GM23338 (cell line): ENCODE measurements at regions not wholly inside any gene's neighbourhood (a gene's known extent, or its start where the extent isn't known, plus 50 kb on each side); places are given as distances from the start of the nearest gene placed in this dataset.

Experiments
- ATAC-seq: fragments of 200-7000 bp; cut with Tn5 transposase; 3 replicates; pipeline ENCODE4 v1.9.1; 2020
- DNase-seq: peaks from one replicate; pipeline ENCODE4 v3.0.0-alpha.2; 2015; ENCODE audit warnings: low spot score
- H2AFZ ChIP-seq: fragments of 200-600 bp; sonication (generic); 2 replicates; pipeline ENCODE4 v1.8.0; 2016; ENCODE audit warnings: antibody characterized with exemption, mild to moderate bottlenecking, moderate library complexity
- H3F3A ChIP-seq: fragments of 200-600 bp; sonication (generic); replicated peaks from 2 replicates; pipeline ENCODE4 v1.8.0; 2017; ENCODE audit warnings: antibody characterized with exemption, mixed run types, low read depth
- H3K27ac ChIP-seq: fragments of 200-600 bp; sonication (generic); 2 replicates; pipeline ENCODE4 v1.6.1; 2016; ENCODE audit warnings: low read depth
- H3K27me3 ChIP-seq: fragments of 200-600 bp; sonication (generic); 2 replicates; pipeline ENCODE4 v1.8.0; 2016; ENCODE audit warnings: mild to moderate bottlenecking, mixed run types, moderate library complexity; ENCODE audit not compliant: insufficient read depth
- H3K36me3 ChIP-seq: fragments of 200-600 bp; sonication (generic); 2 replicates; pipeline ENCODE4 v1.8.0; 2016; ENCODE audit warnings: mild to moderate bottlenecking; ENCODE audit not compliant: insufficient read depth
- H3K4me1 ChIP-seq: fragments of 200-600 bp; sonication (generic); 2 replicates; pipeline ENCODE4 v1.8.0; 2016; ENCODE audit warnings: mild to moderate bottlenecking, moderate library complexity; ENCODE audit not compliant: insufficient read depth
- H3K4me2 ChIP-seq: fragments of 200-600 bp; sonication (generic); 2 replicates; pipeline ENCODE4 v1.7.1; 2017; ENCODE audit warnings: mixed run types
- H3K4me3 ChIP-seq: fragments of 200-600 bp; sonication (generic); 2 replicates; pipeline ENCODE4 v1.6.1; 2016; ENCODE audit warnings: mixed run types
- H3K79me2 ChIP-seq: fragments of 200-600 bp; sonication (generic); replicated peaks from 2 replicates; pipeline ENCODE4 v1.8.0; 2017; ENCODE audit warnings: mild to moderate bottlenecking; ENCODE audit not compliant: insufficient read depth
- H3K9me2 ChIP-seq: fragments of 200-600 bp; sonication (generic); 2 replicates; pipeline ENCODE4 v1.8.0; 2017; ENCODE audit not compliant: insufficient read depth
- H4K20me1 ChIP-seq: fragments of 200-600 bp; sonication (generic); replicated peaks from 2 replicates; pipeline ENCODE4 v1.8.0; 2017; ENCODE audit warnings: mild to moderate bottlenecking; ENCODE audit not compliant: insufficient read depth
- H3K27ac Mint-ChIP-seq: 2 replicates; pipeline ENCODE4 v1.8.0; 2020; ENCODE audit warnings: inconsistent platforms, mild to moderate bottlenecking, moderate library complexity, mixed read lengths
- H3K27me3 Mint-ChIP-seq: 3 replicates; pipeline ENCODE4 v1.8.0; 2022; ENCODE audit warnings: low read depth, mild to moderate bottlenecking, moderate library complexity, mixed read lengths, inconsistent platforms; ENCODE audit not compliant: insufficient read depth, poor library complexity
- H3K36me3 Mint-ChIP-seq: 3 replicates; pipeline ENCODE4 v1.8.0; 2021; ENCODE audit warnings: low read depth, mild to moderate bottlenecking, inconsistent platforms, moderate library complexity, mixed read lengths
- H3K4me1 Mint-ChIP-seq: 3 replicates; pipeline ENCODE4 v1.8.0; 2020; ENCODE audit warnings: mild to moderate bottlenecking, inconsistent platforms, mixed read lengths
- H3K4me3 Mint-ChIP-seq: 3 replicates; pipeline ENCODE4 v1.8.0; 2021; ENCODE audit warnings: moderate library complexity, mild to moderate bottlenecking, inconsistent platforms, mixed read lengths
- H3K9me3 Mint-ChIP-seq: 3 replicates; pipeline ENCODE4 v1.8.0; 2020; ENCODE audit warnings: moderate library complexity, mild to moderate bottlenecking, inconsistent platforms, mixed read lengths
- CREB1 ChIP-seq: fragments of 250-450 bp; sonication (Bioruptor Pico); IDR thresholded peaks from 2 replicates; pipeline ENCODE4 v1.5.0; 2020; ENCODE audit warnings: low read depth, mild to moderate bottlenecking, moderate library complexity
- EZH2 ChIP-seq: fragments of 200-600 bp; sonication (generic); IDR thresholded peaks from one replicate; pipeline ENCODE4 v1.8.0; 2017; ENCODE audit warnings: antibody characterized with exemption, mild to moderate bottlenecking, low read depth; ENCODE audit not compliant: unreplicated experiment
- EZH2phosphoT487 ChIP-seq: fragments of 200-600 bp; sonication (generic); IDR thresholded peaks from one replicate; pipeline ENCODE4 v1.8.1; 2018; ENCODE audit warnings: antibody characterized with exemption; ENCODE audit not compliant: unreplicated experiment
- JUNB ChIP-seq: IDR thresholded peaks from one replicate; pipeline ENCODE4 v1.6.1; 2016; ENCODE audit warnings: antibody characterized with exemption; ENCODE audit not compliant: unreplicated experiment
- NANOG ChIP-seq: IDR thresholded peaks from 2 replicates; pipeline ENCODE4 v1.6.1; 2016; ENCODE audit warnings: antibody characterized with exemption, borderline replicate concordance
- POLR2AphosphoS5 ChIP-seq: IDR thresholded peaks from 2 replicates; pipeline ENCODE4 v1.6.1; 2016; ENCODE audit warnings: antibody characterized with exemption, low read depth
- STAT1 ChIP-seq: IDR thresholded peaks from one replicate; pipeline ENCODE4 v1.6.1; 2016; ENCODE audit warnings: antibody characterized with exemption; ENCODE audit not compliant: unreplicated experiment
- ZNF114 ChIP-seq: fragments of 250-450 bp; sonication (Bioruptor Pico); IDR thresholded peaks from 2 replicates; pipeline ENCODE4 v1.5.0; 2020; ENCODE audit warnings: mild to moderate bottlenecking, moderate library complexity
- ZNF331 ChIP-seq: fragments of 250-450 bp; sonication (Bioruptor Pico); IDR thresholded peaks from 2 replicates; pipeline ENCODE4 v1.5.0; 2020; ENCODE audit warnings: low read depth, mild to moderate bottlenecking, moderate library complexity
- TF ChIP-seq, protein P1 (sequence below): fragments of 250-450 bp; sonication (Bioruptor Pico); IDR thresholded peaks from 2 replicates; pipeline ENCODE4 v1.5.0; 2020; ENCODE audit warnings: mild to moderate bottlenecking, moderate library complexity
- TF ChIP-seq, protein P2 (sequence below), 2 experiments: fragments of 200-600 bp in 1 of 2; sonication (generic) in 1 of 2; conservative IDR thresholded peaks; 2 replicates each; pipeline versions ENCODE4 v1.5.1 to v1.6.1; 2016 to 2017; ENCODE audit warnings: antibody characterized with exemption in 2 of 2, low read depth in 2 of 2, mild to moderate bottlenecking in 2 of 2, moderate library complexity in 1 of 2
- TF ChIP-seq, protein P3 (sequence below): IDR thresholded peaks from one replicate; pipeline ENCODE4 v1.6.1; 2018; ENCODE audit warnings: antibody characterized with exemption; ENCODE audit not compliant: unreplicated experiment
- TF ChIP-seq, protein P4 (sequence below): IDR thresholded peaks from 2 replicates; pipeline ENCODE4 v1.6.1; 2016; ENCODE audit warnings: antibody characterized with exemption

DNA sequence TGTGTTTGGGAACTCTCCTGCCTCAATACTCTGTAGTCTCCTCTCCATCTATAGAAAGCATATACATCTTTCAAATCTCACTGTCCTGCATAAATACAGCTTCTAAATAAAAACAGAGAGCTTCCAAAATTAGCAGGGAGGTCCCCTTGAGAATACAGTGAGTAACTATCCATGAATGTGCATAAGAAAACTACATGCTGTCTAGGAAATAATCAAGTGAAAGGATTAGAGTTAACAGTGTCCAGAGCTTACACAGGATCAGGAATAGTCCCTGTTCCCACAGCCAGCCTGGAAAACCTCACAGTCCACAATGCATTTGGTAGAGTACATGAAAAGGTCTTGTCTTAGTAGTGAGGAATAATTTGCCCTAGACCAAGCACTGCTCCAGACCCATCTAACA lies 123.0 kb upstream of the POU3F2 start:
- Mint-ChIP-seq H3K27me3 (no peaks in the 10 kb centered on the region), H3K36me3 (peaks cover 7% of the 10 kb centered on the region; the same call in 1 of the 3 replicates)

More for the DNA sequence above, 123.0 kb upstream of the POU3F2 start:
- TF ChIP-seq, protein P1, sequence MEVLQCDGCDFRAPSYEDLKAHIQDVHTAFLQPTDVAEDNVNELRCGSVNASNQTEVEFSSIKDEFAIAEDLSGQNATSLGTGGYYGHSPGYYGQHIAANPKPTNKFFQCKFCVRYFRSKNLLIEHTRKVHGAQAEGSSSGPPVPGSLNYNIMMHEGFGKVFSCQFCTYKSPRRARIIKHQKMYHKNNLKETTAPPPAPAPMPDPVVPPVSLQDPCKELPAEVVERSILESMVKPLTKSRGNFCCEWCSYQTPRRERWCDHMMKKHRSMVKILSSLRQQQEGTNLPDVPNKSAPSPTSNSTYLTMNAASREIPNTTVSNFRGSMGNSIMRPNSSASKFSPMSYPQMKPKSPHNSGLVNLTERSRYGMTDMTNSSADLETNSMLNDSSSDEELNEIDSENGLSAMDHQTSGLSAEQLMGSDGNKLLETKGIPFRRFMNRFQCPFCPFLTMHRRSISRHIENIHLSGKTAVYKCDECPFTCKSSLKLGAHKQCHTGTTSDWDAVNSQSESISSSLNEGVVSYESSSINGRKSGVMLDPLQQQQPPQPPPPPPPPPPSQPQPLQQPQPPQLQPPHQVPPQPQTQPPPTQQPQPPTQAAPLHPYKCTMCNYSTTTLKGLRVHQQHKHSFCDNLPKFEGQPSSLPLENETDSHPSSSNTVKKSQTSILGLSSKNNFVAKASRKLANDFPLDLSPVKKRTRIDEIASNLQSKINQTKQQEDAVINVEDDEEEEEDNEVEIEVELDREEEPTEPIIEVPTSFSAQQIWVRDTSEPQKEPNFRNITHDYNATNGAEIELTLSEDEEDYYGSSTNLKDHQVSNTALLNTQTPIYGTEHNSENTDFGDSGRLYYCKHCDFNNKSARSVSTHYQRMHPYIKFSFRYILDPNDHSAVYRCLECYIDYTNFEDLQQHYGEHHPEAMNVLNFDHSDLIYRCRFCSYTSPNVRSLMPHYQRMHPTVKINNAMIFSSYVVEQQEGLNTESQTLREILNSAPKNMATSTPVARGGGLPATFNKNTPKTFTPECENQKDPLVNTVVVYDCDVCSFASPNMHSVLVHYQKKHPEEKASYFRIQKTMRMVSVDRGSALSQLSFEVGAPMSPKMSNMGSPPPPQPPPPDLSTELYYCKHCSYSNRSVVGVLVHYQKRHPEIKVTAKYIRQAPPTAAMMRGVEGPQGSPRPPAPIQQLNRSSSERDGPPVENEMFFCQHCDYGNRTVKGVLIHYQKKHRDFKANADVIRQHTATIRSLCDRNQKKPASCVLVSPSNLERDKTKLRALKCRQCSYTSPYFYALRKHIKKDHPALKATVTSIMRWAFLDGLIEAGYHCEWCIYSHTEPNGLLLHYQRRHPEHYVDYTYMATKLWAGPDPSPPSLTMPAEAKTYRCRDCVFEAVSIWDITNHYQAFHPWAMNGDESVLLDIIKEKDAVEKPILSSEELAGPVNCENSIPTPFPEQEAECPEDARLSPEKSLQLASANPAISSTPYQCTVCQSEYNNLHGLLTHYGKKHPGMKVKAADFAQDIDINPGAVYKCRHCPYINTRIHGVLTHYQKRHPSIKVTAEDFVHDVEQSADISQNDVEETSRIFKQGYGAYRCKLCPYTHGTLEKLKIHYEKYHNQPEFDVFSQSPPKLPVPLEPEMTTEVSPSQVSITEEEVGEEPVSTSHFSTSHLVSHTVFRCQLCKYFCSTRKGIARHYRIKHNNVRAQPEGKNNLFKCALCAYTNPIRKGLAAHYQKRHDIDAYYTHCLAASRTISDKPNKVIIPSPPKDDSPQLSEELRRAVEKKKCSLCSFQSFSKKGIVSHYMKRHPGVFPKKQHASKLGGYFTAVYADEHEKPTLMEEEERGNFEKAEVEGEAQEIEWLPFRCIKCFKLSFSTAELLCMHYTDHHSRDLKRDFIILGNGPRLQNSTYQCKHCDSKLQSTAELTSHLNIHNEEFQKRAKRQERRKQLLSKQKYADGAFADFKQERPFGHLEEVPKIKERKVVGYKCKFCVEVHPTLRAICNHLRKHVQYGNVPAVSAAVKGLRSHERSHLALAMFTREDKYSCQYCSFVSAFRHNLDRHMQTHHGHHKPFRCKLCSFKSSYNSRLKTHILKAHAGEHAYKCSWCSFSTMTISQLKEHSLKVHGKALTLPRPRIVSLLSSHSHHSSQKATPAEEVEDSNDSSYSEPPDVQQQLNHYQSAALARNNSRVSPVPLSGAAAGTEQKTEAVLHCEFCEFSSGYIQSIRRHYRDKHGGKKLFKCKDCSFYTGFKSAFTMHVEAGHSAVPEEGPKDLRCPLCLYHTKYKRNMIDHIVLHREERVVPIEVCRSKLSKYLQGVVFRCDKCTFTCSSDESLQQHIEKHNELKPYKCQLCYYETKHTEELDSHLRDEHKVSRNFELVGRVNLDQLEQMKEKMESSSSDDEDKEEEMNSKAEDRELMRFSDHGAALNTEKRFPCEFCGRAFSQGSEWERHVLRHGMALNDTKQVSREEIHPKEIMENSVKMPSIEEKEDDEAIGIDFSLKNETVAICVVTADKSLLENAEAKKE (CRISPR knock-in tag), result no peak
- TF ChIP-seq, protein P2, sequence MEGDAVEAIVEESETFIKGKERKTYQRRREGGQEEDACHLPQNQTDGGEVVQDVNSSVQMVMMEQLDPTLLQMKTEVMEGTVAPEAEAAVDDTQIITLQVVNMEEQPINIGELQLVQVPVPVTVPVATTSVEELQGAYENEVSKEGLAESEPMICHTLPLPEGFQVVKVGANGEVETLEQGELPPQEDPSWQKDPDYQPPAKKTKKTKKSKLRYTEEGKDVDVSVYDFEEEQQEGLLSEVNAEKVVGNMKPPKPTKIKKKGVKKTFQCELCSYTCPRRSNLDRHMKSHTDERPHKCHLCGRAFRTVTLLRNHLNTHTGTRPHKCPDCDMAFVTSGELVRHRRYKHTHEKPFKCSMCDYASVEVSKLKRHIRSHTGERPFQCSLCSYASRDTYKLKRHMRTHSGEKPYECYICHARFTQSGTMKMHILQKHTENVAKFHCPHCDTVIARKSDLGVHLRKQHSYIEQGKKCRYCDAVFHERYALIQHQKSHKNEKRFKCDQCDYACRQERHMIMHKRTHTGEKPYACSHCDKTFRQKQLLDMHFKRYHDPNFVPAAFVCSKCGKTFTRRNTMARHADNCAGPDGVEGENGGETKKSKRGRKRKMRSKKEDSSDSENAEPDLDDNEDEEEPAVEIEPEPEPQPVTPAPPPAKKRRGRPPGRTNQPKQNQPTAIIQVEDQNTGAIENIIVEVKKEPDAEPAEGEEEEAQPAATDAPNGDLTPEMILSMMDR (conservative IDR thresholded peaks at IDR 0.05; ENCODE audit: low read depth in 2 of 2), result no peak
- no peak for TF ChIP-seq EZH2
- TF ChIP-seq JUNB, result no peak
- TF ChIP-seq, protein P3, sequence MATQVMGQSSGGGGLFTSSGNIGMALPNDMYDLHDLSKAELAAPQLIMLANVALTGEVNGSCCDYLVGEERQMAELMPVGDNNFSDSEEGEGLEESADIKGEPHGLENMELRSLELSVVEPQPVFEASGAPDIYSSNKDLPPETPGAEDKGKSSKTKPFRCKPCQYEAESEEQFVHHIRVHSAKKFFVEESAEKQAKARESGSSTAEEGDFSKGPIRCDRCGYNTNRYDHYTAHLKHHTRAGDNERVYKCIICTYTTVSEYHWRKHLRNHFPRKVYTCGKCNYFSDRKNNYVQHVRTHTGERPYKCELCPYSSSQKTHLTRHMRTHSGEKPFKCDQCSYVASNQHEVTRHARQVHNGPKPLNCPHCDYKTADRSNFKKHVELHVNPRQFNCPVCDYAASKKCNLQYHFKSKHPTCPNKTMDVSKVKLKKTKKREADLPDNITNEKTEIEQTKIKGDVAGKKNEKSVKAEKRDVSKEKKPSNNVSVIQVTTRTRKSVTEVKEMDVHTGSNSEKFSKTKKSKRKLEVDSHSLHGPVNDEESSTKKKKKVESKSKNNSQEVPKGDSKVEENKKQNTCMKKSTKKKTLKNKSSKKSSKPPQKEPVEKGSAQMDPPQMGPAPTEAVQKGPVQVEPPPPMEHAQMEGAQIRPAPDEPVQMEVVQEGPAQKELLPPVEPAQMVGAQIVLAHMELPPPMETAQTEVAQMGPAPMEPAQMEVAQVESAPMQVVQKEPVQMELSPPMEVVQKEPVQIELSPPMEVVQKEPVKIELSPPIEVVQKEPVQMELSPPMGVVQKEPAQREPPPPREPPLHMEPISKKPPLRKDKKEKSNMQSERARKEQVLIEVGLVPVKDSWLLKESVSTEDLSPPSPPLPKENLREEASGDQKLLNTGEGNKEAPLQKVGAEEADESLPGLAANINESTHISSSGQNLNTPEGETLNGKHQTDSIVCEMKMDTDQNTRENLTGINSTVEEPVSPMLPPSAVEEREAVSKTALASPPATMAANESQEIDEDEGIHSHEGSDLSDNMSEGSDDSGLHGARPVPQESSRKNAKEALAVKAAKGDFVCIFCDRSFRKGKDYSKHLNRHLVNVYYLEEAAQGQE, result no peak
- TF ChIP-seq ZNF331 (CRISPR knock-in tag), result no peak
- no peak for TF ChIP-seq STAT1
- TF ChIP-seq ZNF114, result no peak
- no peak for TF ChIP-seq NANOG
- no peak for TF ChIP-seq CREB1
- no peak for TF ChIP-seq EZH2phosphoT487
- no peak for TF ChIP-seq POLR2AphosphoS5
- TF ChIP-seq, protein P4, sequence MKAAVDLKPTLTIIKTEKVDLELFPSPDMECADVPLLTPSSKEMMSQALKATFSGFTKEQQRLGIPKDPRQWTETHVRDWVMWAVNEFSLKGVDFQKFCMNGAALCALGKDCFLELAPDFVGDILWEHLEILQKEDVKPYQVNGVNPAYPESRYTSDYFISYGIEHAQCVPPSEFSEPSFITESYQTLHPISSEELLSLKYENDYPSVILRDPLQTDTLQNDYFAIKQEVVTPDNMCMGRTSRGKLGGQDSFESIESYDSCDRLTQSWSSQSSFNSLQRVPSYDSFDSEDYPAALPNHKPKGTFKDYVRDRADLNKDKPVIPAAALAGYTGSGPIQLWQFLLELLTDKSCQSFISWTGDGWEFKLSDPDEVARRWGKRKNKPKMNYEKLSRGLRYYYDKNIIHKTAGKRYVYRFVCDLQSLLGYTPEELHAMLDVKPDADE, result no peak
- Histone ChIP-seq H3K27me3 (no peaks in the 10 kb centered on the region), H3K79me2 (no peaks in the 10 kb centered on the region), H3F3A (no peaks in the 10 kb centered on the region), H3K4me1 (peaks cover 14% of the 10 kb centered on the region), H2AFZ (no peak overlapping the region), H3K36me3 (no peaks in the 10 kb centered on the region), H4K20me1 (no peaks in the 10 kb centered on the region), H3K4me2 (no peak overlapping the region), H3K9me2 (no peaks in the 10 kb centered on the region), H3K4me3 (no peak overlapping the region), H3K27ac (no peak overlapping the region)
- no peak overlapping the region for H3K4me3 Mint-ChIP-seq
- no peak overlapping the region for H3K27ac Mint-ChIP-seq
- ATAC-seq, result no peak
- H3K9me3 Mint-ChIP-seq, result peaks cover 4% of the 10 kb centered on the region; the same call in 2 of the 3 replicates
- DNase-seq, result no peak
- H3K4me1 Mint-ChIP-seq, result peaks cover 24% of the 10 kb centered on the region
